ENCODE measurements at regions not wholly inside any gene's neighbourhood (a gene's known extent, or its start where the extent isn't known, plus 50 kb on each side); places are given as distances from the start of the nearest gene placed in this dataset.

- TF ChIP-seq CTCF (IDR thresholded peaks at IDR 0.05; ENCODE audit: poor library complexity) (no peak), EZH2 (IDR thresholded peaks at IDR 0.05; ENCODE audit: borderline replicate concordance) (no peak), EZH2phosphoT487 (IDR thresholded peaks at IDR 0.05; ENCODE audit: low read depth, severe bottlenecking, unreplicated experiment) (no peak)
Observed at GRCh38 chr2:104321796-104322349, 532.0 kb upstream of the POU3F3 start.
